Activated T-helper 1 cell treated with anti-CD3 and anti-CD28 coated beads, Interleukin-12 subunit alpha, Interleukin-12 subunit beta, Interleukin-2, Interleukin-4 antibody, amounts not matched to agents 30 ng/mL and 10 ng/mL and 1 ng/mL, durations not matched to agents 14 hours and 24 hours and 36 hours (primary cell): ENCODE measurements at regions not wholly inside any gene's neighbourhood (a gene's known extent, or its start where the extent isn't known, plus 50 kb on each side); places are given as distances from the start of the nearest gene placed in this dataset.

Source experiments
- DNase-seq: peaks from one replicate; pipeline ENCODE4 v3.0.0; 2021; ENCODE audit warnings: low spot score
- H3K27ac Mint-ChIP-seq: one replicate; pipeline ENCODE4 v1.8.0; 2021; ENCODE audit warnings: mild to moderate bottlenecking, mixed read lengths
- H3K27me3 Mint-ChIP-seq: one replicate; pipeline ENCODE4 v1.8.0; 2022; ENCODE audit warnings: mild to moderate bottlenecking, moderate library complexity, mixed read lengths; ENCODE audit not compliant: insufficient read depth
- H3K36me3 Mint-ChIP-seq: one replicate; pipeline ENCODE4 v1.8.0; 2021; ENCODE audit warnings: low read depth, mixed read lengths
- H3K4me1 Mint-ChIP-seq: one replicate; pipeline ENCODE4 v1.8.0; 2021; ENCODE audit warnings: low read depth, mixed read lengths
- H3K4me3 Mint-ChIP-seq: one replicate; pipeline ENCODE4 v1.8.0; 2021; ENCODE audit warnings: mild to moderate bottlenecking, moderate library complexity, mixed read lengths
- H3K9me3 Mint-ChIP-seq: one replicate; pipeline ENCODE4 v1.8.0; 2021; ENCODE audit warnings: mixed read lengths
- intact Hi-C: fragments of 100-400 bp; cut with micrococcal nuclease; formaldehyde crosslinking; loops from one replicate; pipeline ENCODE4 v1.15.1; 2024

DNA sequence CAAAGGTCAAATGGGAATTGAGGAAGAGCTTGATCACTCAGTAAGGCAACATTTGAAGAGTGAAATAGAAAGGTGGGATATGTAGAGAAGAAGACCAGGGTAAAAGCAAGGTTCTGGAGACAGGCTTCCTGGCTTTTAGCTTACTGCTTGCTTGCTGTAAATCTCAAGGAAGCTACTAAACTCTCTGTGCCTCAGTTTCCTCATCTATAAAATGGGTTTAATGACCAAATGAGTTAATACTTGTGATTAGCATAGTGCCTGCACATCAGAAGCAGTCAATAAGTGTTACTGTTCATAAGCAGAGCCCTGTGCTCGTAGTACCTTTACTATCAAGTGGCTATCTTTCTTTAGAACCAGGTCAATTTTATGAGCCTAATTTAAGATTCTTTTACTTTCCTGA lies 222.2 kb upstream of the ITGA4 start:
- H3K4me1 Mint-ChIP-seq: peaks cover 9% of the 10 kb centered on the region

DNA sequence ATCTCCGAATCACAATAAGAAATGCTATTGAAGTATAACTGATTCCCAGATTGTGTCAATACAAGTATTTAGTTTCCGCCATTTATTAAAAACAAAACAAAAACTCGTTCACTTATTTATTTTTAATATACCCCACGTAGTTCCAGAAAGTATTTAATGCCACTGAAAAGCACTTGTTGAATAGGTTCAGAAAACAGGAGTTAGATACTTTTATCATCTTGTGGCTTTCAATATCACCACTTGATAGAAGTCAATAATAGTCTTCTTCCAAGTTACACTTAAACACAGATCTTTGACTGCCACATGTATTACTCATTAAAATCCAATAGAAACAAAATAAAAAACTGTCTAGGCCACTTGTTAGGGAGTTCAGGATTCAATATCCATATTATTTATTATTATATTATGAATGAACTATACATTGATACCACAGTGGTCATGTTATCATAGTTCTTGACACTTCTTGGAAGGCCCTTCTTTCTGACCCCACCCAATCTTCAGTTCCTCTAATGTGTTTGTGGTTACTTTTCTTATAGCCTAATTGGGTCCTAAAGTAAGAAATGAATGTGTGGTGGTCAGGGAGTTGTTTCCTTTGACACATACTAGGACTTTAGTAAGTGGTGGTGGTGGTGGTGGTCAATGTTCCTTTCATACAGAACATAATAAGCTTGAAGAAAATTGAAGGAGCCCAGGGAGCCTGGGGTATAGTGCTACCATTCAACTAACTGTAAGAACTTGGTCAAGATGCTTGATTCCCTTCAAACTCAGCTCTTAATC lies 221.3 kb upstream of the ITGA4 start:
- Mint-ChIP-seq H3K9me3 (peaks cover 9% of the 10 kb centered on the region), H3K4me1 (peaks cover 12% of the 10 kb centered on the region), H3K4me3 (no peak overlapping the region), H3K27ac (no peak overlapping the region), H3K27me3 (no peaks in the 10 kb centered on the region), H3K36me3 (peaks cover 21% of the 10 kb centered on the region)
- intact Hi-C loops: no loop called here
- no peak for DNase-seq

More for the DNA sequence above, 222.2 kb upstream of the ITGA4 start:
- H3K4me3 Mint-ChIP-seq: no peak overlapping the region
- DNase-seq: no peak
- H3K27me3 Mint-ChIP-seq: no peaks in the 10 kb centered on the region
- peaks cover 21% of the 10 kb centered on the region for H3K36me3 Mint-ChIP-seq
- peaks cover 9% of the 10 kb centered on the region for H3K9me3 Mint-ChIP-seq
- no peak overlapping the region for H3K27ac Mint-ChIP-seq
- intact Hi-C loops: no loop called here

DNA sequence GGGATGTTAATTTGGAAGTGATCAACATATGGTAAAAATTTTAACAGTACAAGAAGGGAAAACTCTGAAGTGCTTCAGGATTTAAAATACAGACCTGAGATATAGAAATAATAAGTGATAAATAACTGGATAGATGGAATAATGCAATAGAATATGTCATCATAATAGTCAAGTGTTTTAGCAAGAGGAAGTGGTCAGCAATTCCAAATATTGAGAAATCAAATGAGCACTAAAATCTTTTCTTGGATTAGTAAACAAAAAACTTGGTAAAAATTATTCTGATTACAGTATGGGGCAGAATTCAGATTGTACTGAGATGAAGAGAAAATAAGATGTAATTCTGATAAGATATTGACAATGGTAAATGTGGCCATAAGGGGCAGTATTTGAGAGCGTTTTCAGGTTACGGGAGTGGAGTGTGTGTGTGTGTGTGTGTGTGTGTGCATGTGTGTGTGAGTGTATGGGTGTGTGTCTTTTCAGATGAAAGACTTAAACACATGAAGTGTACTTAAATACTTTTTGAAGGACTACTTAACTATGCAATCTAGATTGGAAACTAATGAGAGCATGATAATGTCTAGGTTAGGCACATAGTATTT lies 217.9 kb upstream of the ITGA4 start:
- no peaks in the 10 kb centered on the region for H3K27me3 Mint-ChIP-seq
- H3K4me1 Mint-ChIP-seq: peaks cover 30% of the 10 kb centered on the region
- intact Hi-C loops: no loop called here
- no peak for DNase-seq
- H3K9me3 Mint-ChIP-seq: peaks cover 6% of the 10 kb centered on the region
- no peak overlapping the region for H3K4me3 Mint-ChIP-seq
- no peak overlapping the region for H3K27ac Mint-ChIP-seq
- peaks cover 20% of the 10 kb centered on the region for H3K36me3 Mint-ChIP-seq

DNA sequence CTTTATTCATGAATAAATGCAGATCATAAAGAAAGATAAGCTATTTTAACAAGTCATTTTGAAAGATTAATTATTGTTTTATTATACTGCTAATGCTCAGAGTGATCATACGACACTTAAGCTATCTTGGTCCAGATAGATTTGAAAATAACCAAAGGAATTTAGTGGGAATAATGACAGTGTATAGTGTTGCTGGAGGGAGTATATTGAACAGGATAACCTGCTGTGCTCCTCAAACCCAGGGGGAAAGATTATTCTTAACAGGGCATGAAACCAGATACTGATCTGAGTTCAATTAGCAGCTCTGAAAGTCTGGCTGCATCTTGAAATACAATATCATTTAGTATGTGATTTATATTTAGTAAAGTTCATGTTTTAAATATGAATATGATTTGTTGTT lies 216.3 kb upstream of the ITGA4 start:
- no peak for DNase-seq
- Mint-ChIP-seq H3K9me3 (peaks cover 6% of the 10 kb centered on the region), H3K36me3 (peaks cover 20% of the 10 kb centered on the region), H3K27ac (no peak overlapping the region), H3K27me3 (no peaks in the 10 kb centered on the region), H3K4me3 (no peak overlapping the region), H3K4me1 (peaks cover 30% of the 10 kb centered on the region)
- intact Hi-C loops: no loop called here

DNA sequence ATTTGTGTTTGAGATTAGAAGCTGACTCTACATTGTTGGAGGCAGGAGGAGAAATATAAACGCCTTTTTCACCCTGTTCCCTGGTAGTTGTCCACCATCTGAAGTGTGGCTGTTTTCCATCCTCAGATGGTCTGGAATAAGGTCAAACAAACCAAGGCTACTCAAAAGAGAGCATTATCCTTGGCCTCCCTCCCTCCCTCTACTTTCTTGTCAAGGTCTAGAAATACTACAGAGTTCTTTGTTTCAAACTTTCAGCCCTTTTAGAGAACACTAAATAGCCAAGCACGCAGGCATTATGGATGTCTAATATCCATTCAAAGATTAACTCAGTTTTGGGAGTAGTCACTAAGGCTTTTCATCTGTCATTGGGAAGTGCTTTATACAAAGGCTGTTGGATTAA lies 215.8 kb upstream of the ITGA4 start:
- H3K36me3 Mint-ChIP-seq: peaks cover 20% of the 10 kb centered on the region

GRCh38 chr2:181241797-181242196 lies 215.4 kb upstream of the ITGA4 start:
- H3K36me3 Mint-ChIP-seq: peaks cover 20% of the 10 kb centered on the region

More for the DNA sequence above, 215.8 kb upstream of the ITGA4 start:
- DNase-seq: no peak
- Mint-ChIP-seq H3K4me3 (no peak overlapping the region), H3K27ac (no peak overlapping the region), H3K9me3 (peaks cover 6% of the 10 kb centered on the region), H3K27me3 (no peaks in the 10 kb centered on the region), H3K4me1 (peaks cover 30% of the 10 kb centered on the region)
- intact Hi-C loops: no loop called here

GRCh38 chr2:181242262-181242661 lies 214.9 kb upstream of the ITGA4 start:
- intact Hi-C loops: no loop called here
- Mint-ChIP-seq H3K27me3 (no peaks in the 10 kb centered on the region), H3K4me1 (peaks cover 30% of the 10 kb centered on the region), H3K9me3 (peaks cover under 1% of the 10 kb centered on the region), H3K4me3 (no peak overlapping the region), H3K27ac (peak overlapping the region; percentile 21), H3K36me3 (peaks cover 17% of the 10 kb centered on the region)
- DNase-seq: no peak

More at GRCh38 chr2:181241797-181242196, 215.4 kb upstream of the ITGA4 start:
- Mint-ChIP-seq H3K4me3 (no peak overlapping the region), H3K27me3 (no peaks in the 10 kb centered on the region), H3K9me3 (peaks cover 6% of the 10 kb centered on the region), H3K4me1 (peaks cover 30% of the 10 kb centered on the region), H3K27ac (no peak overlapping the region)
- intact Hi-C loops: no loop called here
- DNase-seq: no peak

DNA sequence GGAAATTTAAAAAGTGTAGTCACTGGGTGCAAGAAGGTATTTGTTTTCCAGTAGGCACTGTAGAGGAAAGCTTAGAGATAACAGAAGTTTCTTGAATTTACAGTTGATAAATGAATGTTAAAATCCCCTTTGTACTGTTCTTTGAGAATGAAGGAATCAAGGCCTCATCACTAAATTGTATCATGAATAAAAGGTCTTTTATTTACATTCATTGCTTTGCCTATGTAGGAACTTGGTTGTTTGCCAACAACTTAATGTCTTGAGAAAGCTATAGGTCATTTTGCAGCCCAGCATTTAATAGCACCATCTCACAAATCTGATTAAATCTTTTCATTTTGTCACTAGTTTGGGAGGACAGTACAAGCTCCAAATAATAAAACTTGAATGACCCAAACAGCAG lies 213.9 kb upstream of the ITGA4 start:
- DNase-seq: no peak
- Mint-ChIP-seq H3K27ac (no peak overlapping the region), H3K27me3 (no peaks in the 10 kb centered on the region), H3K36me3 (peaks cover 13% of the 10 kb centered on the region), H3K4me3 (no peak overlapping the region), H3K4me1 (peaks cover 36% of the 10 kb centered on the region), H3K9me3 (no peaks in the 10 kb centered on the region)
- intact Hi-C loops: no loop called here

- Mint-ChIP-seq H3K4me1 (peaks cover 24% of the 10 kb centered on the region), H3K27ac (no peak overlapping the region)
- intact Hi-C loops: no loop called here
These were observed 206.5 kb upstream of the ITGA4 start for GRCh38 chr2:181250691-181251090.

DNA sequence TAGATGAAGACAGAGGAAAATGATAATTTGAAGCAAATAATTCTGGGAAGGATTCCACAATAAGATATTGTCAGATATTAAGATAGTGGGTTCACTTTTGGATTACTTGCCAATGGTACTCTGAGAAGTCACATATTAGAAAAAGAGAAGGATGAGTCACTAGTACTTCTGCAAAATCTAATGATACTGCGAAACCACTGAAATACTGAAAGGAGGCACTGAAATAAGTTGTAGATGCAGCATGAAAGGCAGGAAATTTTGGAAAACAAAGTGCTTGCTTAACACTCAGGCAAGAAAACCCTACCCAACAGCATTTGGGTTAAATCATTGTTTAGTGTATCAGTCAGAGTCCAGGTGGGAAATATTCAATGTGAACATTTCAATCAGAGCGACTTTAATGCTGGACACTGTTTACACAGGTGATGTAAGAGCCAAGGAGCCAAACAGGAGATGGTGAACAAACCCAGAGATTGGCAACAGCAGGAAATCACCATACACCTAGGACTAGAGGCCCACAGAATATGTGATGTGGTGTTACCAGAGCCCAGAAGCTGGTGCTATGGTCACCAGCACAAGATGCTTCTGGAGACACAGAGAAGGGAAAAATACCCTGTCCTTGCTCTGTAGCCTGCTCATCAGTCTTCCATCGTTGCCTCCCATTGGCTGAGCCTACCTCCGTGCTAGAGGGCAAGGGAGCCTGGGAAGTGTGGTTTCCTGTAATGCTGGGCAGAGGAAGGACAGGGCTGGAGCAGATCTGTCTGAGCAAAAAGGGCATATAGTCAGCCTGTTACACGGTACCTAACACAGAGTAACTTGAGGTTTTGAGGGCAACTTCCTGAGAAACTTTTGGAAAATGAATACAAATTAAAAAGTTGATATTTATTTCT lies 204.7 kb upstream of the ITGA4 start:
- Mint-ChIP-seq H3K4me3 (no peak overlapping the region), H3K4me1 (peaks cover 22% of the 10 kb centered on the region), H3K27me3 (no peaks in the 10 kb centered on the region), H3K9me3 (peaks cover 7% of the 10 kb centered on the region), H3K27ac (no peak overlapping the region), H3K36me3 (peaks cover 6% of the 10 kb centered on the region)
- DNase-seq: no peak
- intact Hi-C loops: no loop called here

More at GRCh38 chr2:181250691-181251090, 206.5 kb upstream of the ITGA4 start:
- Mint-ChIP-seq H3K27me3 (no peaks in the 10 kb centered on the region), H3K9me3 (peaks cover 7% of the 10 kb centered on the region), H3K36me3 (peaks cover 4% of the 10 kb centered on the region), H3K4me3 (no peak overlapping the region)
- DNase-seq: no peak

DNA sequence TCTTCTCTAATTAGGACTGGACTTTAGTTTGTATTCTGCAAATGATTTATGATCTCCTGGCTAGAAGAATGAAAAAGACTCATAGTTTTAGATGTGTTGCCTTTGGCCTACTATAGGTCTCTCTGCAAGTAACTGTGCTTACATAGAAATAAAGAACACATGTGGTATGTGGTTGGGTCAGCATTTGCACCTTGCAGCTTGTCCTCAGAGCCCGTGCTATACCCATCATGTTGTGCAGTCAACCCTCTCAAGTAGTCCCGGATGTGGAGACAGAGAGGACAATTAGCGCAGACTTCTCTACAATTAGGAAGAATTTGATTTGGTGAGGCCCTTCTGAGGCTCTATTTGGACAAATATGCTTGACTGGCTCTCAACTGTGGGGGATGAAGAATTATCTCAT lies 203.7 kb upstream of the ITGA4 start:
- H3K27ac Mint-ChIP-seq: no peak overlapping the region
- peaks cover 7% of the 10 kb centered on the region for H3K9me3 Mint-ChIP-seq
- peaks cover 17% of the 10 kb centered on the region for H3K4me1 Mint-ChIP-seq
- no peak for DNase-seq
- intact Hi-C loops: no loop called here
- H3K36me3 Mint-ChIP-seq: peaks cover 8% of the 10 kb centered on the region
- no peak overlapping the region for H3K4me3 Mint-ChIP-seq
- no peaks in the 10 kb centered on the region for H3K27me3 Mint-ChIP-seq

DNA sequence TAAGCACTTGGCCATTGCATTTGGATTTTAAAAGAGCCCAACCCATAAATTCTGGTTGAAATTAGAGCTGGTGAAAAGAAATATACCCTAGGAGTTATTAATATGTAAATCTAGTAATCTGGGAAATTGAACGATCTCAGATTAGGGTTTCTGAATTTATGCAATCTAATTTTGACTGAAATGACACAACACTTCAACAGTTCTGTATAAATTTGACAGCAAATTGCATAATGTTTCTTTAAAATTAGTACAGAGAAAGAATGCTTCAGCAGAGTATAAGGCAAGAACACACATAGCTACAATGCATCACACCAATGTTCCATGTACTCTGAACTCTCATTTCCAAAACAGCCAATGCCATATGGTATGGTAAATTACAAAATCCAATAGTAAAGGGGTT lies 201.5 kb upstream of the ITGA4 start:
- Mint-ChIP-seq H3K27me3 (no peaks in the 10 kb centered on the region), H3K9me3 (peaks cover 6% of the 10 kb centered on the region), H3K27ac (no peak overlapping the region), H3K36me3 (peaks cover 8% of the 10 kb centered on the region), H3K4me3 (no peak overlapping the region), H3K4me1 (peaks cover 17% of the 10 kb centered on the region)
- DNase-seq: no peak
- intact Hi-C loops: no loop called here

DNA sequence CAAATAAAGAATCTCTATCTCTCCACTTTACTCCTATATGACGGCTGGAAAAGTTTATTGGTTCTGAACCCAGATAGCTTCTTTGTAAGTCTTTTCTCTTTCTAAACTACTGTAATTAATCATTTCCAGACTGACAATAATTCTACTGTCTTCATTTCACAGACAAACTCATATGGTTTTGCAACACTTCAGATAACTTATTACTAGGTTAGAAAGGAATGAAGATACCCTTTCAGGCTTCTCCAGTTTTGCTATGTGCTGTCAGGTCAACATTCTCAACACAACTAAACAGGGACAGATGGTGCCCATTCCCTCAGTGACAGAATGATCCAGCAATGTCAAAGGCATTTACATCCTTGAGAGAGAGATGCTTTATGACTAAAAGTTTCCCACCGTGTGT lies 198.5 kb upstream of the ITGA4 start:
- intact Hi-C loops: no loop called here
- Mint-ChIP-seq H3K9me3 (no peaks in the 10 kb centered on the region), H3K27ac (no peak overlapping the region)

More for the DNA sequence above, 198.5 kb upstream of the ITGA4 start:
- Mint-ChIP-seq H3K4me1 (no peaks in the 10 kb centered on the region), H3K36me3 (peaks cover 4% of the 10 kb centered on the region), H3K27me3 (no peaks in the 10 kb centered on the region), H3K4me3 (no peak overlapping the region)
- DNase-seq: no peak
